HEK293T (cell line): ENCODE measurements at regions not wholly inside any gene's neighbourhood (a gene's known extent, or its start where the extent isn't known, plus 50 kb on each side); places are given as distances from the start of the nearest gene placed in this dataset.

Source experiments
- ELF4 ChIP-seq: fragments of 450-650 bp; IDR thresholded peaks from 2 replicates; pipeline ENCODE4 v1.6.1; 2017; ENCODE audit warnings: antibody characterized with exemption
- FOXM1 ChIP-seq: fragments of 450-650 bp; IDR thresholded peaks from 2 replicates; pipeline ENCODE4 v1.6.1; 2017; ENCODE audit warnings: mild to moderate bottlenecking, borderline replicate concordance

DNA sequence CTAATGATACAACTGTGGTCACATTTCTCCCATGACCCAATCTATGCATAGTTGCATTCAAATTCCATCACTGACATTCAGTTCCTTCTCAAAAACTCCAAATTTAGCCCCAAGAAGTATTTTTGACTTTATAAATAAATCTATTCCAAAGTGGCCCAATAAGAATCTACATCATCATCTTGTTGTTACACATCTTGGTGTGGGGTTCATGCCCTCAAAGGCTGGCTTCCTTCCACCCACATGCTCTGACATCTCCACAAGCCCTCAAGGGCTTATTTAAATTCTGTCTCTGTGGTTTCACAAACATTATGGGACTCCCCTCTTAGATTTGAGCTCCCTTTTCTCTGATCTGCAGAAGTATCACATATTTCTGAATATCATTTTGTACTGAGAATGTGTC is 585.3 kb upstream of the BTBD3 start:
- TF ChIP-seq FOXM1, result no peak
- no peak for TF ChIP-seq ELF4
